DND-41 (cell line): ENCODE measurements at regions not wholly inside any gene's neighbourhood (a gene's known extent, or its start where the extent isn't known, plus 50 kb on each side); places are given as distances from the start of the nearest gene placed in this dataset.

ENCODE experiments used
- ATAC-seq: fragments of 200-7000 bp; cut with Tn5 transposase; 3 replicates; pipeline ENCODE4 v1.9.1; 2021; ENCODE audit warnings: low read depth; ENCODE audit not compliant: insufficient read depth
- DNase-seq: peaks from one replicate; pipeline ENCODE4 v3.0.0-alpha.2; 2020
- H2AFZ ChIP-seq: 2 replicates; pipeline ENCODE4 v1.6.0; 2012; ENCODE audit warnings: low read depth, low read length
- H3K27ac ChIP-seq: 2 replicates; pipeline ENCODE4 v1.5.1; 2012; ENCODE audit warnings: low read length, inconsistent platforms
- H3K27me3 ChIP-seq: fragments of 200-600 bp; sonication (generic); 2 replicates; pipeline ENCODE4 v1.6.0; 2012; ENCODE audit warnings: low read length, mild to moderate bottlenecking, inconsistent platforms; ENCODE audit not compliant: insufficient read depth, poor library complexity
- H3K36me3 ChIP-seq: 2 replicates; pipeline ENCODE4 v1.5.1; 2012; ENCODE audit warnings: low read length, inconsistent platforms; ENCODE audit not compliant: insufficient read depth
- H3K4me1 ChIP-seq: 2 replicates; pipeline ENCODE4 v1.5.1; 2012; ENCODE audit warnings: mild to moderate bottlenecking, low read length; ENCODE audit not compliant: insufficient read depth
- H3K4me2 ChIP-seq: 2 replicates; pipeline ENCODE4 v1.6.0; 2012; ENCODE audit warnings: mild to moderate bottlenecking, moderate library complexity, low read length, inconsistent platforms; ENCODE audit not compliant: insufficient read depth
- H3K4me3 ChIP-seq, 2 experiments: fragments of 200-600 bp in 1 of 2; shearing (Covaris generic) in 1 of 2; 2 replicates each; pipeline ENCODE4 v1.5.1; 2012 to 2016; ENCODE audit warnings: inconsistent platforms in 2 of 2, low read length in 2 of 2, mild to moderate bottlenecking in 2 of 2, low read depth in 1 of 2, moderate library complexity in 1 of 2
- H3K79me2 ChIP-seq: 2 replicates; pipeline ENCODE4 v1.6.0; 2012; ENCODE audit warnings: low read length, inconsistent platforms; ENCODE audit not compliant: insufficient read depth
- H3K9ac ChIP-seq: 2 replicates; pipeline ENCODE4 v1.6.0; 2012; ENCODE audit warnings: low read depth, mild to moderate bottlenecking, inconsistent platforms, low read length, moderate library complexity
- H3K9me3 ChIP-seq: 2 replicates; pipeline ENCODE4 v1.5.1; 2012; ENCODE audit warnings: low read length, moderate library complexity, mild to moderate bottlenecking, inconsistent platforms; ENCODE audit not compliant: insufficient read depth, severe bottlenecking
- H4K20me1 ChIP-seq: 2 replicates; pipeline ENCODE4 v1.6.0; 2012; ENCODE audit warnings: low read length; ENCODE audit not compliant: insufficient read depth
- EZH2 ChIP-seq: IDR thresholded peaks from 3 replicates; pipeline ENCODE4 v1.6.1; 2012; ENCODE audit warnings: borderline replicate concordance, low read depth, mild to moderate bottlenecking, moderate library complexity, low read length, inconsistent platforms; ENCODE audit not compliant: severe bottlenecking
- TF ChIP-seq, protein P1 (sequence below): IDR thresholded peaks from 2 replicates; pipeline ENCODE4 v1.5.1; 2012; ENCODE audit warnings: borderline replicate concordance, low read length, moderate library complexity, mild to moderate bottlenecking; ENCODE audit not compliant: poor library complexity, severe bottlenecking; ENCODE audit errors: extremely low read depth

DNA sequence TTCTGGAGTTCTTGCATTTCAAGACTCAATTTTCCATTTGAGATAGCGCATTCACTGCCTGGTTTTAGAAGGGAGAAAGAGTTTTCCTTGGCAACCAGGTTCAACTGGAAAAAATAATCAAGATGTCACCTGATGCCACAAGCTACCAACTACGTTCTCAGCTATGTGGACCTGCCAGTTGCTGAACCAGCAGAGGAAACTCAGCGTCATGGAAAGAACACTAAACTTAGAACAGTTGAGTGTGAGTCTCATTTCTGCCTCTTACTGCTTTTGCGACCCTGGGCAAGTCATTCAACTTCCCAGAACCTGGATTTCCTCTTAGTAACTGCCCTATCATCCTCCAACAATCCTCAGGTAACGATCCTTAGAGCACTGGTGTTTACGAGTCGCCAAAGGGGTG, 373.0 kb upstream of the ESRRG start:
- DNase-seq: no peak
- TF ChIP-seq, protein P1, sequence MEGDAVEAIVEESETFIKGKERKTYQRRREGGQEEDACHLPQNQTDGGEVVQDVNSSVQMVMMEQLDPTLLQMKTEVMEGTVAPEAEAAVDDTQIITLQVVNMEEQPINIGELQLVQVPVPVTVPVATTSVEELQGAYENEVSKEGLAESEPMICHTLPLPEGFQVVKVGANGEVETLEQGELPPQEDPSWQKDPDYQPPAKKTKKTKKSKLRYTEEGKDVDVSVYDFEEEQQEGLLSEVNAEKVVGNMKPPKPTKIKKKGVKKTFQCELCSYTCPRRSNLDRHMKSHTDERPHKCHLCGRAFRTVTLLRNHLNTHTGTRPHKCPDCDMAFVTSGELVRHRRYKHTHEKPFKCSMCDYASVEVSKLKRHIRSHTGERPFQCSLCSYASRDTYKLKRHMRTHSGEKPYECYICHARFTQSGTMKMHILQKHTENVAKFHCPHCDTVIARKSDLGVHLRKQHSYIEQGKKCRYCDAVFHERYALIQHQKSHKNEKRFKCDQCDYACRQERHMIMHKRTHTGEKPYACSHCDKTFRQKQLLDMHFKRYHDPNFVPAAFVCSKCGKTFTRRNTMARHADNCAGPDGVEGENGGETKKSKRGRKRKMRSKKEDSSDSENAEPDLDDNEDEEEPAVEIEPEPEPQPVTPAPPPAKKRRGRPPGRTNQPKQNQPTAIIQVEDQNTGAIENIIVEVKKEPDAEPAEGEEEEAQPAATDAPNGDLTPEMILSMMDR: no peak
- no peak for TF ChIP-seq EZH2
- H3K36me3 ChIP-seq: no peaks in the 10 kb centered on the region
- H3K79me2 ChIP-seq: no peaks in the 10 kb centered on the region
- H3K4me2 ChIP-seq: no peak overlapping the region
- ATAC-seq: no peak
- no peak overlapping the region for H3K9ac ChIP-seq
- H3K27me3 ChIP-seq: no peaks in the 10 kb centered on the region
- no peaks in the 10 kb centered on the region for H3K9me3 ChIP-seq
- no peaks in the 10 kb centered on the region for H4K20me1 ChIP-seq
- no peak overlapping the region for H3K27ac ChIP-seq
- H2AFZ ChIP-seq: no peak overlapping the region
- no peaks in the 10 kb centered on the region for H3K4me1 ChIP-seq
- H3K4me3 ChIP-seq: no peak overlapping the region

DNA sequence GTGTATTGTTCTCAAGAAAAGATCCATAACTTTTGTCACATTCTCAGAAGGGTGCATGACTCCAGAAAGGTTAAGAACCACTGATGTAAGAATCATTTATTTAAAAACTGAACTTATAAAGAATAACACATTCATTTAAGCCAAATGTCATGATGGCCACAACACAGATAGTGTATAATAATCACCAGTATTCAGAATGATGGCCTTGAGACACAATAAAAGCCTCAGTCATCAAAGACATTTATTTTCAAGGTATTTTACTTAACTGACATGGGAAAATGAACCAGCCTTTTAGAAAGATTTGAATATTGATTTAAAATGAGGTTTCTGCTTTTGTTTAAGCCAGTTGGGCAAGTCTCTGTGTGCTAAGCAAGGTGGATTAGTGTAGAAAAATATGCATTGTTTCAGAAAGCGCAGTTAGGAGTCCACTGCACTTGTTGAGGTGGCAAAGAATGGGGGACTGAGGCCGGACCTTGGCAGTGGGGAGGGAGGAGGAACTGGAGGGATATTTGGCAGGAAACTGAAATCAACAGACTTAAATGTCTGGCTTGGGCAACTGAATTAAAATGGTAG, 371.9 kb upstream of the ESRRG start:
- Histone ChIP-seq H3K36me3 (no peaks in the 10 kb centered on the region), H3K27me3 (no peaks in the 10 kb centered on the region), H2AFZ (no peak overlapping the region), H3K79me2 (no peaks in the 10 kb centered on the region), H3K4me1 (no peaks in the 10 kb centered on the region), H3K9ac (no peak overlapping the region), H3K9me3 (no peaks in the 10 kb centered on the region), H3K4me3 (no peak overlapping the region), H3K27ac (no peak overlapping the region), H4K20me1 (no peaks in the 10 kb centered on the region), H3K4me2 (no peak overlapping the region)
- TF ChIP-seq, protein P1: no peak
- no peak for TF ChIP-seq EZH2
- DNase-seq (no peak), ATAC-seq (no peak)

DNA sequence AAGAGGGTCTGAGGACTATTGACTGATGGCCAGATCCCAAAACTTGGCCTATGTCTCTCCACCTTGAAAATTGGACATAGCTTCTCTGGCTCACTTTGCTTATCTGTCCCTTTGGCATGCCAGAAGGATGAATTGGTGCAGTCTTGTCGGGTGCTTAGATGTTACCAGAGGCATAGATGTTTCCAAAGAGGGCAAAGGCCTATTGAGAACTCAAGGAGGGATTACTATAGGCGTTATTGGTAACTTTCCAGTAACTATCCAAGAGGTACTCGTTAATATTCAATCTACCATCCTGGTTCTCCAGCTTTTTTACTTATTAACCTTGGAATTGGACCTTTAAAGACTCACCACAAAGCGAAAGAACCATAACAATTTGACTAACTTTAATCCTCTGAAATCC, 368.3 kb upstream of the ESRRG start:
- H3K9ac ChIP-seq: no peak overlapping the region
- H3K4me2 ChIP-seq: no peak overlapping the region
- no peaks in the 10 kb centered on the region for H3K9me3 ChIP-seq
- H3K27ac ChIP-seq: no peak overlapping the region
- no peaks in the 10 kb centered on the region for H3K79me2 ChIP-seq
- ATAC-seq: no peak
- no peaks in the 10 kb centered on the region for H3K36me3 ChIP-seq
- no peak overlapping the region for H2AFZ ChIP-seq
- no peaks in the 10 kb centered on the region for H4K20me1 ChIP-seq
- H3K27me3 ChIP-seq: no peaks in the 10 kb centered on the region
- H3K4me3 ChIP-seq: no peak overlapping the region
- DNase-seq: no peak
- H3K4me1 ChIP-seq: no peaks in the 10 kb centered on the region
- no peak for TF ChIP-seq EZH2
- TF ChIP-seq, protein P1: no peak
